Fibroblast of skin of abdomen (primary cell): ENCODE measurements at regions not wholly inside any gene's neighbourhood (a gene's known extent, or its start where the extent isn't known, plus 50 kb on each side); places are given as distances from the start of the nearest gene placed in this dataset.

Experiments
- DNase-seq: peaks from one replicate; pipeline ENCODE4 v3.0.0-alpha.2; 2013

GRCh38 chr2:12032975-12033374 is 286.5 kb downstream of the LPIN1 start:
- peak; percentile 13 for DNase-seq

GRCh38 chr2:12033494-12033893 is 287.1 kb downstream of the LPIN1 start:
- no peak for DNase-seq

- no peak for DNase-seq
Observed at GRCh38 chr2:12034382-12034781, 287.9 kb downstream of the LPIN1 start.

- DNase-seq, result peak; percentile 17
Observed at GRCh38 chr2:12035029-12035720, 288.7 kb downstream of the LPIN1 start.

- no peak for DNase-seq
Observed at GRCh38 chr2:12035956-12036639, 289.7 kb downstream of the LPIN1 start.

GRCh38 chr2:12036640-12036983 is 290.2 kb downstream of the LPIN1 start:
- no peak for DNase-seq

- no peak for DNase-seq
Observed at GRCh38 chr2:12037301-12037700, 290.9 kb downstream of the LPIN1 start.

GRCh38 chr2:12041236-12041635 is 294.8 kb downstream of the LPIN1 start:
- DNase-seq, result no peak

- DNase-seq, result no peak
Observed at GRCh38 chr2:12043131-12043530, 296.7 kb downstream of the LPIN1 start.

GRCh38 chr2:12044857-12045256 is 298.4 kb downstream of the LPIN1 start:
- no peak for DNase-seq

- DNase-seq, result no peak
Observed at GRCh38 chr2:12045864-12046291, 299.4 kb downstream of the LPIN1 start.

- peak; percentile 74 for DNase-seq
Observed at GRCh38 chr2:12046641-12047040, 300.2 kb downstream of the LPIN1 start.

GRCh38 chr2:12047761-12048160 is 301.3 kb downstream of the LPIN1 start:
- no peak for DNase-seq

- no peak for DNase-seq
Observed at GRCh38 chr2:12048550-12048949, 302.1 kb downstream of the LPIN1 start.

- DNase-seq, result peak; percentile 80
Observed at GRCh38 chr2:12050396-12050795, 304.0 kb downstream of the LPIN1 start.

GRCh38 chr2:12051831-12052230 is 305.4 kb downstream of the LPIN1 start:
- peak; percentile 69 for DNase-seq

GRCh38 chr2:12052796-12053195 is 306.4 kb downstream of the LPIN1 start:
- no peak for DNase-seq

- no peak for DNase-seq
Observed at GRCh38 chr2:12054956-12055618, 308.7 kb downstream of the LPIN1 start.

GRCh38 chr2:12057436-12058166 is 311.2 kb downstream of the LPIN1 start:
- no peak for DNase-seq

- DNase-seq, result peak; percentile 65
Observed at GRCh38 chr2:12059616-12060441, 313.4 kb downstream of the LPIN1 start.

GRCh38 chr2:12060886-12061285 is 314.5 kb downstream of the LPIN1 start:
- DNase-seq, result no peak
